ENCODE measurements at regions not wholly inside any gene's neighbourhood (a gene's known extent, or its start where the extent isn't known, plus 50 kb on each side); places are given as distances from the start of the nearest gene placed in this dataset.

DNA sequence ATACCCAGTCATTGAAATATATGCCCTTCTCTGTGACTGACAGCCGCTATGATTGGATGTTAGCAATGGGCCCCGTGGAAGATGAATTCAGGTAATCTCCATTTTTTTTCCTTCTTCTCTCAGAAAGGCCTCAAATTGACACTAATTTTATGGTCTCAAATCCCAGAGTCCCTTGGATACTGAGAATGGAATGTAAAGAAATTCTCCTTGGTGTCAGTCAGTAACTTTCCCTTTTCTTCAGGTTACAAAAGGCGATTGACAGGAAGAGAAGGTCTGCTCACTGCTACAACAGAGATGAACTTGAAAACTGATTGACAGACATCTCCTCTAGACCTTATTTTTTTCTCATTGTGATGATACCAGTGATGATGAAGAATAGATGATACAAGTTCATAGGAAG, 748.3 kb downstream of the MAT2B start:
- intact Hi-C loops (cut with micrococcal nuclease), result no loop called here
- no peak overlapping the region for H3K9ac ChIP-seq (ENCODE audit: low read length)
- no CpG with 5 or more reads among the region's 3 CpGs for WGBS (ENCODE audit: insufficient coverage)
- no peaks in the 10 kb centered on the region for H3K36me3 ChIP-seq (replicated peaks in 1 of 2; ENCODE audit: control extremely low read depth in 1 of 2, control insufficient read depth in 1 of 2, extremely low read depth in 1 of 2, insufficient read depth in 2 of 2, low read length in 1 of 2)
- no peak overlapping the region for H3K27ac ChIP-seq (ENCODE audit: low read length in 2 of 2)
- DNase-seq (no peak), ATAC-seq (ENCODE audit: low read depth) (no peak)
- ChIA-PET POLR2A (no interaction called here), CTCF (no interaction called here)
- H2AFZ ChIP-seq (ENCODE audit: insufficient read depth, low read depth, low read length, poor library complexity, severe bottlenecking), result no peak overlapping the region
- H3K4me2 ChIP-seq (replicated peaks; ENCODE audit: low read depth, low read length, poor library complexity, severe bottlenecking), result no peak overlapping the region
- no peaks in the 10 kb centered on the region for H3K27me3 Mint-ChIP-seq
- H3K4me3 ChIP-seq (ENCODE audit: control extremely low read depth in 1 of 5, extremely low read depth in 1 of 5, insufficient read depth in 1 of 5, low read depth in 2 of 5, low read length in 4 of 5), result no peak overlapping the region
- TF ChIP-seq, protein P1, sequence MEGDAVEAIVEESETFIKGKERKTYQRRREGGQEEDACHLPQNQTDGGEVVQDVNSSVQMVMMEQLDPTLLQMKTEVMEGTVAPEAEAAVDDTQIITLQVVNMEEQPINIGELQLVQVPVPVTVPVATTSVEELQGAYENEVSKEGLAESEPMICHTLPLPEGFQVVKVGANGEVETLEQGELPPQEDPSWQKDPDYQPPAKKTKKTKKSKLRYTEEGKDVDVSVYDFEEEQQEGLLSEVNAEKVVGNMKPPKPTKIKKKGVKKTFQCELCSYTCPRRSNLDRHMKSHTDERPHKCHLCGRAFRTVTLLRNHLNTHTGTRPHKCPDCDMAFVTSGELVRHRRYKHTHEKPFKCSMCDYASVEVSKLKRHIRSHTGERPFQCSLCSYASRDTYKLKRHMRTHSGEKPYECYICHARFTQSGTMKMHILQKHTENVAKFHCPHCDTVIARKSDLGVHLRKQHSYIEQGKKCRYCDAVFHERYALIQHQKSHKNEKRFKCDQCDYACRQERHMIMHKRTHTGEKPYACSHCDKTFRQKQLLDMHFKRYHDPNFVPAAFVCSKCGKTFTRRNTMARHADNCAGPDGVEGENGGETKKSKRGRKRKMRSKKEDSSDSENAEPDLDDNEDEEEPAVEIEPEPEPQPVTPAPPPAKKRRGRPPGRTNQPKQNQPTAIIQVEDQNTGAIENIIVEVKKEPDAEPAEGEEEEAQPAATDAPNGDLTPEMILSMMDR (IDR thresholded peaks at IDR 0.05), result no peak
- TF ChIP-seq EZH2 (IDR thresholded peaks at IDR 0.05; ENCODE audit: borderline replicate concordance, insufficient read depth, low read depth, low read length, poor library complexity, severe bottlenecking), result no peak
- H3K4me1 Mint-ChIP-seq, result peaks cover 5% of the 10 kb centered on the region
- no peaks in the 10 kb centered on the region for H3K4me1 ChIP-seq (ENCODE audit: control insufficient read depth in 2 of 2, insufficient read depth in 2 of 2, low read length in 2 of 2)
- H3K27ac Mint-ChIP-seq, result no peak overlapping the region
- no peaks in the 10 kb centered on the region for H3K79me2 ChIP-seq (ENCODE audit: control insufficient read depth, insufficient read depth, low read length)
- no peak overlapping the region for H3K4me3 Mint-ChIP-seq
- H3K9me3 ChIP-seq (ENCODE audit: control extremely low read depth in 1 of 3, control insufficient read depth in 2 of 3, insufficient read depth in 1 of 3, low read length in 2 of 3), result no peaks in the 10 kb centered on the region
- no peaks in the 10 kb centered on the region for H3K27me3 ChIP-seq (replicated peaks in 1 of 4; ENCODE audit: control extremely low read depth in 1 of 4, control insufficient read depth in 3 of 4, insufficient read depth in 4 of 4, low read length in 3 of 4)
- H3K9me3 Mint-ChIP-seq (ENCODE audit: insufficient read depth), result no peaks in the 10 kb centered on the region
- no peaks in the 10 kb centered on the region for H4K20me1 ChIP-seq (ENCODE audit: control insufficient read depth, insufficient read depth, low read length, poor library complexity, severe bottlenecking)

DNA sequence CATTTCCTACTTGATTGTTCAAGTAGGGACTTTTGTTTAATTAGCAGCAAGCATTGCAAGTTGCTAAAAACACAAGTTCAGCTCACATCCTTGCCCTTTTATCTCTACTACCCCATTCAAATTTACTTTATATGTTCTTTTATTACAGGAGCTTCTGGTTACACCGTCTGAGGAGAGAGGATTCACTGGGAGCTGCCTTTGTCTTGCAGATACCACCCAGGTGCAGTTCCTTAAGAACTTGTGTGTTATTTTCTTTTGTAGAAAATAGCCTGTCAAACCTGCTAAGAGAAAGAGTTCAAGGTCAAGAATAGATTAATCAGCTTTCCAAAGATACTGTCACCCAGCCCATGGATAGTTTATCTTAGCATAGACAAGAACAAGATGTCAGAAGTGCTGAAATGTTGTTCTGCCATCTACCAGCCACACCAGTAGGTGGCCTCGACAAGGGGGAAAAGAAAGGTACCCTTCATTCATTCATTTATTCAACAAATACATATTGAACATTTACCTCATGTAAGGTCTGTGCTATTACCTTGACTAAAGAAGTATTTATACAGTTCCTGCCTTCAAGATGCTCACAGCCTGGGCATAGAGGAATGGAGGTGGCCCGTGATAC, 750.3 kb downstream of the MAT2B start:
- no CpG with 5 or more reads among the region's 3 CpGs for WGBS (ENCODE audit: insufficient coverage)
- no peaks in the 10 kb centered on the region for H3K27me3 Mint-ChIP-seq
- Histone ChIP-seq H3K4me2 (replicated peaks; ENCODE audit: low read depth, low read length, poor library complexity, severe bottlenecking) (no peak overlapping the region), H4K20me1 (ENCODE audit: control insufficient read depth, insufficient read depth, low read length, poor library complexity, severe bottlenecking) (no peaks in the 10 kb centered on the region), H3K9ac (ENCODE audit: low read length) (no peak overlapping the region), H3K27me3 (replicated peaks in 1 of 4; ENCODE audit: control extremely low read depth in 1 of 4, control insufficient read depth in 3 of 4, insufficient read depth in 4 of 4, low read length in 3 of 4) (no peaks in the 10 kb centered on the region), H3K9me3 (ENCODE audit: control extremely low read depth in 1 of 3, control insufficient read depth in 2 of 3, insufficient read depth in 1 of 3, low read length in 2 of 3) (no peaks in the 10 kb centered on the region), H3K27ac (ENCODE audit: low read length in 2 of 2) (no peak overlapping the region), H2AFZ (ENCODE audit: insufficient read depth, low read depth, low read length, poor library complexity, severe bottlenecking) (no peak overlapping the region), H3K36me3 (replicated peaks in 1 of 2; ENCODE audit: control extremely low read depth in 1 of 2, control insufficient read depth in 1 of 2, extremely low read depth in 1 of 2, insufficient read depth in 2 of 2, low read length in 1 of 2) (no peaks in the 10 kb centered on the region), H3K4me3 (ENCODE audit: control extremely low read depth in 1 of 5, extremely low read depth in 1 of 5, insufficient read depth in 1 of 5, low read depth in 2 of 5, low read length in 4 of 5) (no peak overlapping the region), H3K79me2 (ENCODE audit: control insufficient read depth, insufficient read depth, low read length) (no peaks in the 10 kb centered on the region), H3K4me1 (ENCODE audit: control insufficient read depth in 2 of 2, insufficient read depth in 2 of 2, low read length in 2 of 2) (no peaks in the 10 kb centered on the region)
- ATAC-seq (ENCODE audit: low read depth), result no peak
- peaks cover 5% of the 10 kb centered on the region for H3K4me1 Mint-ChIP-seq
- DNase-seq, result no peak
- ChIA-PET CTCF (no interaction called here), POLR2A (no interaction called here)
- no peak overlapping the region for H3K4me3 Mint-ChIP-seq
- intact Hi-C loops (cut with micrococcal nuclease), result no loop called here
- H3K27ac Mint-ChIP-seq, result no peak overlapping the region
- no peaks in the 10 kb centered on the region for H3K9me3 Mint-ChIP-seq (ENCODE audit: insufficient read depth)
- TF ChIP-seq EZH2 (IDR thresholded peaks at IDR 0.05; ENCODE audit: borderline replicate concordance, insufficient read depth, low read depth, low read length, poor library complexity, severe bottlenecking), result no peak
- TF ChIP-seq, protein P1 (IDR thresholded peaks at IDR 0.05), result no peak
